Effector memory CD8-positive, alpha-beta T cell (primary cell): ENCODE measurements at regions not wholly inside any gene's neighbourhood (a gene's known extent, or its start where the extent isn't known, plus 50 kb on each side); places are given as distances from the start of the nearest gene placed in this dataset.

Experiments used
- ATAC-seq: fragments of 150-1000 bp; cut with Tn5 transposase; replicated peaks from 2 replicates; pipeline ENCODE4 v1.10.0; 2021; ENCODE audit warnings: mild to moderate bottlenecking, moderate library complexity
- DNase-seq, 3 experiments: peaks; one replicate each; pipeline ENCODE4 v3.0.0; 2021
- H3K27ac Mint-ChIP-seq, 2 donors: one replicate each; pipeline ENCODE4 v1.8.0; 2022; ENCODE audit warnings: mild to moderate bottlenecking in 2 of 2, mixed read lengths in 2 of 2, moderate library complexity in 2 of 2
- H3K27me3 Mint-ChIP-seq, 2 donors: one replicate each; pipeline ENCODE4 v1.8.0; 2022; ENCODE audit warnings: mixed read lengths in 2 of 2
- H3K36me3 Mint-ChIP-seq: one replicate; pipeline ENCODE4 v1.8.0; 2022; ENCODE audit warnings: mild to moderate bottlenecking, moderate library complexity, mixed read lengths; ENCODE audit not compliant: insufficient read depth
- H3K4me1 Mint-ChIP-seq, 2 donors: one replicate each; pipeline ENCODE4 v1.8.0; 2022; ENCODE audit warnings: low read depth in 2 of 2, mixed read lengths in 2 of 2
- H3K4me3 Mint-ChIP-seq, 2 donors: one replicate each; pipeline ENCODE4 v1.8.0; 2022; ENCODE audit warnings: mild to moderate bottlenecking in 2 of 2, mixed read lengths in 2 of 2, moderate library complexity in 2 of 2
- H3K9me3 Mint-ChIP-seq, 2 donors: one replicate each; pipeline ENCODE4 v1.8.0; 2022; ENCODE audit warnings: mixed read lengths in 2 of 2

GRCh38 chr5:72634444-72634843 is 127.2 kb upstream of the ZNF366 start:
- Mint-ChIP-seq H3K4me1 (no peaks in the 10 kb centered on the region), H3K27ac (no peak overlapping the region), H3K9me3 (no peaks in the 10 kb centered on the region), H3K27me3 (peaks cover 16 to 49% of the 10 kb centered on the region in 2 donors), H3K36me3 (no peaks in the 10 kb centered on the region), H3K4me3 (no peak overlapping the region)
- no peak for DNase-seq
- ATAC-seq: no peak

GRCh38 chr5:72633649-72634048 is 126.4 kb upstream of the ZNF366 start:
- Mint-ChIP-seq H3K4me3 (no peak overlapping the region), H3K4me1 (peaks cover 0 to 2% of the 10 kb centered on the region in 2 donors), H3K27ac (no peak overlapping the region), H3K9me3 (no peaks in the 10 kb centered on the region), H3K27me3 (peaks cover 16 to 43% of the 10 kb centered on the region in 2 donors), H3K36me3 (no peaks in the 10 kb centered on the region)
- ATAC-seq: no peak
- no peak for DNase-seq

GRCh38 chr5:72633041-72633445 is 125.8 kb upstream of the ZNF366 start:
- no peaks in the 10 kb centered on the region for H3K9me3 Mint-ChIP-seq
- ATAC-seq: no peak
- no peak for DNase-seq
- H3K27ac Mint-ChIP-seq: no peak overlapping the region
- peaks cover 16 to 38% of the 10 kb centered on the region in 2 donors for H3K27me3 Mint-ChIP-seq
- no peaks in the 10 kb centered on the region for H3K36me3 Mint-ChIP-seq
- H3K4me3 Mint-ChIP-seq: no peak overlapping the region
- peaks cover 0 to 2% of the 10 kb centered on the region in 2 donors for H3K4me1 Mint-ChIP-seq

GRCh38 chr5:72630721-72631120 is 123.5 kb upstream of the ZNF366 start:
- Mint-ChIP-seq H3K4me1 (peaks cover 0 to 2% of the 10 kb centered on the region in 2 donors), H3K27me3 (peaks cover 28 to 43% of the 10 kb centered on the region in 2 donors), H3K36me3 (no peaks in the 10 kb centered on the region), H3K9me3 (no peaks in the 10 kb centered on the region), H3K27ac (no peak overlapping the region), H3K4me3 (no peak overlapping the region)
- DNase-seq (no peak), ATAC-seq (no peak)

DNA sequence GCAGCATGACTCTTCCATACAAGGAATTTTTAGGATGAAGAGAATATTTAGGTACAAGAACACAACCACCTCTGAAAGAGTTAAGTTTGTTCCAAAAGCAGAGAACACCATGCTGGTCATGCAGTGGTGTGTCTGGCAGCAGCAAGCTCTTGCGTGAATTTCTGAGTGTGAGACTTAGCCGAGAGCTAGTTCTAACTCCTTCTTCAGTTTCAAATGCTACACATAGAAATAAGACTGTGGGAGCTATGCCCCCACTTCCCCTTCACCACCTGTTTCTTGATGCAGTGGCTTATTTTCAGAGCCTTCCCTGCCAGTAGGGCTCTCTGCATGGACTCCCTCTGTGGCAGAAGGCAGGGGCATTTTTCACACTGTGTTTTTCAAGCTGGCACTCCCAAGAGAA is 122.9 kb upstream of the ZNF366 start:
- DNase-seq (no peak), ATAC-seq (no peak)
- H3K27me3 Mint-ChIP-seq: peaks cover 31 to 50% of the 10 kb centered on the region in 2 donors
- peaks cover 0 to 2% of the 10 kb centered on the region in 2 donors for H3K4me1 Mint-ChIP-seq
- H3K36me3 Mint-ChIP-seq: no peaks in the 10 kb centered on the region
- no peak overlapping the region for H3K4me3 Mint-ChIP-seq
- H3K27ac Mint-ChIP-seq: no peak overlapping the region
- no peaks in the 10 kb centered on the region for H3K9me3 Mint-ChIP-seq

DNA sequence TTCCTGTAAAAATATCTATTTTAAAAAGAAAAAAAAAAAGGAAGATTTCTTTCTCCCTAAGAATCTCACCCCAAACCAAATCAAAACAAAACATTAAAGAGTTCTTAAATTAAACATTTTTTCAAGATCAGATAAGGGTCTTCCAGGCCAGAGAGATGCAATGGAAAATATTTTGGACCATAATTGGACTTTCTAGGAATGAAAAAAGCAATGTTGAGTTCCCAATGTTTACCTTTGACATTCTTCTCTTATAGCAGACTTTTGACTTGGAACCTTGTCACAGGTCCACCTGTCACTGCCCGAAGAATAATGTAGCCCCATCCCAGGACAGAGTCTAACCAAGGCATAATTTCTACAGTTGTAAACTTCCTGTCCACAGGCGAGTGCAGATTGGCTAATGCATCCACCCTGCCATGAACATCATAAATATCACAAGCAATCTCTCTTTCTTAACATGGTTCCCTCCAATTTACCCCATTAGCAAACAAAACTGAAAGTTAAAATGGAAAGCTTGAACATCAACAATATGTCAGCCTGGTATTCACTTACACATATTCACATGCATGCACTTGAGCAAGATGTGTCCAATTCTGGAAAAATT is 121.7 kb upstream of the ZNF366 start:
- ATAC-seq: no peak
- H3K9me3 Mint-ChIP-seq: no peaks in the 10 kb centered on the region
- peaks cover 32 to 50% of the 10 kb centered on the region in 2 donors for H3K27me3 Mint-ChIP-seq
- no peak overlapping the region for H3K27ac Mint-ChIP-seq
- peaks cover 0 to 2% of the 10 kb centered on the region in 2 donors for H3K4me1 Mint-ChIP-seq
- no peak overlapping the region for H3K4me3 Mint-ChIP-seq
- H3K36me3 Mint-ChIP-seq: no peaks in the 10 kb centered on the region
- no peak for DNase-seq

DNA sequence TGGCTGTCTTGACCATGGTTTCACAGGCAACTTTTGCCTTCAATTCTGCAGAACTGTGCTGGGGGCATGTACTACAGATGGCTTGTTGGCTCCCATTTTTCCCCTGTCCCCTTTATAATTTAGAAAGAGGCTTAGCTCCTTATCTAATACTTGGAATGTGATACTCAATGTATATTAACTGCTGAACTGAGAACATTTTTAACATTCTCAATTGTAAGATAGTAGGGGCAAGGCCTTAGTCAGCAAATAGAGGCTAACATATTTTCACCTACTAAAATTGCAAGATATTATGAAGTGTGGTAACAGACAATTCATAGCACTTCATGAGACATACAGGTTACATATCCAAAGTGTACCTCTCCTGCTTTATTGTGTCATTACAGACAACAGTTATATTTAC is 118.1 kb upstream of the ZNF366 start:
- H3K27me3 Mint-ChIP-seq: peaks cover 36 to 47% of the 10 kb centered on the region in 2 donors
- ATAC-seq: no peak
- no peaks in the 10 kb centered on the region for H3K9me3 Mint-ChIP-seq
- H3K4me1 Mint-ChIP-seq: peaks cover 0 to 2% of the 10 kb centered on the region in 2 donors
- no peak overlapping the region for H3K27ac Mint-ChIP-seq
- H3K36me3 Mint-ChIP-seq: no peaks in the 10 kb centered on the region
- no peak overlapping the region for H3K4me3 Mint-ChIP-seq
- no peak for DNase-seq

DNA sequence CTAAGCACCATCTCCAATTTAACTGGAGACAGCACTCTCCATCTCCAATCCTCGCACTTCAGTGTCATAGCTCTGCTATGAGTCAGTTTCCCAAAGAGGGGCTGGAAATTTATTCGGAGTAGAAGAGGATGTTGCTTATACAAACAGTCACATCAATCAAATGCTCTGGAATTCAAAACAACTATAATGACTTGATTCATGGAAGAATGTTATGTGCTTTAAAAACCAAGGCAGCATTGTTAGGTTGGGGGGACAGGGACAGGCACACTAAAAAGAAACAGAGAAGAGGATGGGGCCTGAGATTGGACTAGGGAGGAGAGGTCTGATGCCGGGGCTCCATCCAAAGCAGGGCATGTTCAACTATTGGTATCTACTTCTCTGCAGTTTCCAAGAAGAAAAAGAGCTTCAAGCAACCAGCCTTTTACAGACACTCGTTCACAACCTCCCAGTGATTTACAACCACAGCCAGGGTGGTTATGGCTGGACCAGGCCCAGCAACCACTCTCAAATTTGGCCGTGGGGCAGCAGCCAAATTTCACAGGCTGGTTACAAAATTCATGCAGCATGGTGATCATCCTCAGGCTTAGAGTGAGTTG is 117.5 kb upstream of the ZNF366 start:
- Mint-ChIP-seq H3K4me1 (peaks cover 0 to 2% of the 10 kb centered on the region in 2 donors), H3K27ac (no peak overlapping the region), H3K4me3 (no peak overlapping the region), H3K27me3 (peaks cover 39 to 50% of the 10 kb centered on the region in 2 donors), H3K9me3 (no peaks in the 10 kb centered on the region), H3K36me3 (no peaks in the 10 kb centered on the region)
- DNase-seq (no peak), ATAC-seq (no peak)

- Mint-ChIP-seq H3K9me3 (no peaks in the 10 kb centered on the region), H3K36me3 (no peaks in the 10 kb centered on the region), H3K27ac (no peak overlapping the region), H3K4me1 (no peaks in the 10 kb centered on the region), H3K27me3 (peaks cover 45 to 56% of the 10 kb centered on the region in 2 donors), H3K4me3 (no peak overlapping the region)
- ATAC-seq (no peak), DNase-seq (no peak)
These were observed 116.7 kb upstream of the ZNF366 start for GRCh38 chr5:72623936-72624335.

DNA sequence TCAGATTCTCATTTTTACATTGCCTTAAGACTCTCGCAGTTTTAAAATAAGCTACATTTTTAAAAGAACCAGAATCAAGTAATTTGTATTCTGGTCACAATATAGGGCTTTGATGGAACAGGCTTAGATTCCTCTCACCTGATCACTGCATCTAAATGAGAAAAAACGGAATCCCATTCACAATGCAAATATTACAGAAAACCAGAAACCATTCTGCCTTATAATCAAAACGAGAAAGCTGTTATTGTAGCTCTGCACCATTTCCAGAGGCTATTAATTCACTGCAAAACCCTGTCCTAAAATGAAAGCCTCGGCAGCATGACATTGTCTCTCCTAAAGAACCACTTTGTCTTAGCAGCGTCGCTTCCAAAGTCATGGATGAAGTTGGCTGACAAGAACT is 116.1 kb upstream of the ZNF366 start:
- DNase-seq: no peak

GRCh38 chr5:72622170-72622760 is 115.1 kb upstream of the ZNF366 start:
- Mint-ChIP-seq H3K4me1 (no peaks in the 10 kb centered on the region), H3K9me3 (no peaks in the 10 kb centered on the region), H3K27ac (no peak overlapping the region), H3K4me3 (no peak overlapping the region), H3K36me3 (no peaks in the 10 kb centered on the region), H3K27me3 (peaks cover 45 to 56% of the 10 kb centered on the region in 2 donors)
- no peak for DNase-seq
- no peak for ATAC-seq

More for the DNA sequence above, 116.1 kb upstream of the ZNF366 start:
- no peak for ATAC-seq
- H3K36me3 Mint-ChIP-seq: no peaks in the 10 kb centered on the region
- no peaks in the 10 kb centered on the region for H3K9me3 Mint-ChIP-seq
- no peaks in the 10 kb centered on the region for H3K4me1 Mint-ChIP-seq
- H3K4me3 Mint-ChIP-seq: no peak overlapping the region
- no peak overlapping the region for H3K27ac Mint-ChIP-seq
- peaks cover 45 to 56% of the 10 kb centered on the region in 2 donors for H3K27me3 Mint-ChIP-seq

GRCh38 chr5:72621576-72621975 is 114.4 kb upstream of the ZNF366 start:
- no peak for DNase-seq
- Mint-ChIP-seq H3K27ac (no peak overlapping the region), H3K36me3 (no peaks in the 10 kb centered on the region), H3K9me3 (no peaks in the 10 kb centered on the region), H3K4me3 (no peak overlapping the region), H3K27me3 (peaks cover 40 to 56% of the 10 kb centered on the region in 2 donors), H3K4me1 (no peaks in the 10 kb centered on the region)
- ATAC-seq: no peak

DNA sequence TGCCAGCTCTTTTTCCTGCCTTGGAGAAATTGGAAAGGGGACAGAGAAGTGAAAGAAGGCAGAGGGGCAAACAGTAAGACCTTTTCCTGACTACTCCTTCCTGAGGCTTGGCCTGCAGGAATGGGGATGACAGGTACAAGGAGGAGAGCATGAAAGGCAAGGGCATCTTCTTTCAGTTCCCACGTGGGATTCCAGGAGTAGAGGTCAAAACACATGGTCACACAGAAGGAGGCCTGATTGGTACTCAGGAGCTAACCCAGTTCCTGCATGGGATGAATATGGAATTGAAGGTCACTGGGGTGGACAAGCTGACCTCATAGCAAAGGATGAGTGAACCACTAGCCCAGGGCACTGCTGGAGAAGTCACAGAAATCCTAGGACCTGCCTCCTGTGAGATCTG is 112.5 kb upstream of the ZNF366 start:
- H3K27ac Mint-ChIP-seq: no peak overlapping the region
- ATAC-seq (no peak), DNase-seq (no peak)
- H3K36me3 Mint-ChIP-seq: no peaks in the 10 kb centered on the region
- no peak overlapping the region for H3K4me3 Mint-ChIP-seq
- H3K9me3 Mint-ChIP-seq: no peaks in the 10 kb centered on the region
- peaks cover 28 to 45% of the 10 kb centered on the region in 2 donors for H3K27me3 Mint-ChIP-seq
- no peaks in the 10 kb centered on the region for H3K4me1 Mint-ChIP-seq

GRCh38 chr5:72619251-72619650 is 112.0 kb upstream of the ZNF366 start:
- Mint-ChIP-seq H3K27me3 (peaks cover 28 to 45% of the 10 kb centered on the region in 2 donors), H3K9me3 (no peaks in the 10 kb centered on the region), H3K27ac (no peak overlapping the region), H3K36me3 (no peaks in the 10 kb centered on the region), H3K4me3 (no peak overlapping the region), H3K4me1 (no peaks in the 10 kb centered on the region)
- no peak for ATAC-seq
- no peak for DNase-seq
